Adipocyte (in vitro differentiated cells): ENCODE measurements at regions not wholly inside any gene's neighbourhood (a gene's known extent, or its start where the extent isn't known, plus 50 kb on each side); places are given as distances from the start of the nearest gene placed in this dataset.

Experiments
- DNase-seq: peaks from one replicate; pipeline ENCODE4 v3.0.0-alpha.2; 2015; ENCODE audit warnings: low read depth
- H3K27me3 ChIP-seq: replicated peaks from 2 replicates; pipeline ENCODE4 v1.7.0; 2013; ENCODE audit warnings: mild to moderate bottlenecking, low read length, moderate library complexity; ENCODE audit not compliant: control insufficient read depth, insufficient read depth
- H3K36me3 ChIP-seq: 2 replicates; pipeline ENCODE4 v1.7.0; 2013; ENCODE audit warnings: low read length, mild to moderate bottlenecking, moderate library complexity; ENCODE audit not compliant: control insufficient read depth, insufficient read depth, severe bottlenecking
- H3K4me1 ChIP-seq: 2 replicates; pipeline ENCODE4 v1.7.0; 2013; ENCODE audit warnings: mild to moderate bottlenecking, low read length, moderate library complexity; ENCODE audit not compliant: control insufficient read depth, insufficient read depth
- H3K4me3 ChIP-seq: 2 replicates; pipeline ENCODE4 v1.7.0; 2013; ENCODE audit warnings: mild to moderate bottlenecking, low read length, moderate library complexity
- H3K9ac ChIP-seq: 2 replicates; pipeline ENCODE4 v1.7.0; 2013; ENCODE audit warnings: mild to moderate bottlenecking, low read length, moderate library complexity
- H3K9me3 ChIP-seq: 2 replicates; pipeline ENCODE4 v1.7.0; 2013; ENCODE audit warnings: mild to moderate bottlenecking, low read length, moderate library complexity; ENCODE audit not compliant: control insufficient read depth

DNA sequence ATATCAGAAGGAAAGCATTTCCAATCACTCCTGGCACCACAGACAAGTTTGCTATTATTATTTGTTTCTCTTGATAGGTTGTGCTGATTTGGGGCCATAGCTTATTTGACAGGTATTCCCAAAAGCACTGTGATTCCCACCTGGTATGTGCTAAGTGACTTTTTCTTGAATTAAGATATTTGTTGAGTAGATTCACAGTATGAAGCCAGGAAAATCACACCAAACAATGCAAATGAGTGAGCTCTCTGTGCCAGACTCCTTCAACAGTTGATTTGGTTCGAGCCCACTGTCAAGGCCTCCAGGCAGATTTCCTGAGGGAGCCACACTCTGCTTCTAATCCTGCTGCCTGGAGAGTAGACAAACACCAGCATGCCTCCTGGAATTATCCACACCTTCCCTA, 253.0 kb upstream of the POU2AF2 start:
- no peak overlapping the region for H3K4me3 ChIP-seq
- peaks cover 36% of the 10 kb centered on the region for H3K4me1 ChIP-seq
- H3K36me3 ChIP-seq, result no peaks in the 10 kb centered on the region
- H3K9me3 ChIP-seq, result no peaks in the 10 kb centered on the region
- no peak overlapping the region for H3K9ac ChIP-seq
- H3K27me3 ChIP-seq, result no peaks in the 10 kb centered on the region
- DNase-seq, result no peak

DNA sequence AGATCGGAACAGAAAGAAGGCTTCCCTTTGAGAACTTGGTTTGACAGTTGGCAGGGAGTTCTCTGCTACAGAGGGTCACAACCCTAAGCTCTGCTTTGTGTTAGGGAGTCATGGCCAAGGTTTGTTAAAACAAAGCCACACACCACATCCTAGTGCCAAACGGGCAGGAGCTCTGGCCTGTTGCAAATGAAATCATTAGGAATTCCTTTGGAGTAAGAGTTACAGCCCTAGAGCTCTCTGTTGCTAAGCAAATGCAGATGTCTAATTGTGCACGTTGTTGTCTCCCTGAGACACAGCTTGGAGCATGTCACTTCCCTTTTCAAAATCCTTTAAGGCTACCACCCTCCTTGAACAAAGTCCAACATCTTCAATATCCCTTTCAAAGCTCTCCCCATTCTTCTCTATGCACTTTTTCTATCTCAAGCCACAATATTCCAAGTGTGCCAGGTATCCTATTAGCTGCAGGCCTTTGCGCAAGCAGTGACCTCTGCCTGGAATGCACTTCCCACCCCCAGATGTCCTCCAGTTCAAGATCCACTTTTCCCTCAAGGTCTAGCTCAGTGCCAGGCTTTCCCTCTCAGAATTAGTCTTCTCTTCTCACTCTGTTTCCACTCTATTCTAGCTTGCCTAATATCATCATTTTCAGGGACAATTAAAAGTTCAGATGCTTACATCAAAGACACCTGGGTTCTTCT, 253.7 kb upstream of the POU2AF2 start:
- peak overlapping the region; percentile 54 for H3K4me3 ChIP-seq
- no peaks in the 10 kb centered on the region for H3K36me3 ChIP-seq
- no peaks in the 10 kb centered on the region for H3K9me3 ChIP-seq
- peaks cover 36% of the 10 kb centered on the region for H3K4me1 ChIP-seq
- peak overlapping the region; percentile 32 for H3K9ac ChIP-seq
- DNase-seq, result peak; percentile 83
- H3K27me3 ChIP-seq, result no peaks in the 10 kb centered on the region

DNA sequence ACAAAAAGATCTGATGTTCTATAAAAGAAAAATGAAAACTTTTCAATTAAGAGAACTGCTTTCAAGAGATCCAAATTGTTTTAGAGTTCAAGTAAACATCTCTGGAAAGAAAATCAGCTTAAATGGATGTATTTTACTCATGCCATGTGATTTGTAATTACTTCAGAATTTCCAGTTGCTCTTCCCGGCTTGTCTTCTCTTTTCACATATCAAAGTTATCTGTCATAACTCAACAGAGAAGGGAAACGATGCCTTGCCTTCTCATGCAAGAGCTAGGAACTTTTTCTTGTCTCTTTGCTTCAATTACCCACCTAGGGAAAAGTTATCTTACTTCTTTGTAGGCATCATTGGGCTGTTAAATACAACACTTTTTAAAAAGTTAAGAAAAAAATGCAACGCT, 255.2 kb upstream of the POU2AF2 start:
- H3K27me3 ChIP-seq, result no peaks in the 10 kb centered on the region
- peaks cover 36% of the 10 kb centered on the region for H3K4me1 ChIP-seq
- H3K4me3 ChIP-seq, result no peak overlapping the region
- peak; percentile 43 for DNase-seq
- no peaks in the 10 kb centered on the region for H3K36me3 ChIP-seq
- H3K9ac ChIP-seq, result no peak overlapping the region
- no peaks in the 10 kb centered on the region for H3K9me3 ChIP-seq

DNA sequence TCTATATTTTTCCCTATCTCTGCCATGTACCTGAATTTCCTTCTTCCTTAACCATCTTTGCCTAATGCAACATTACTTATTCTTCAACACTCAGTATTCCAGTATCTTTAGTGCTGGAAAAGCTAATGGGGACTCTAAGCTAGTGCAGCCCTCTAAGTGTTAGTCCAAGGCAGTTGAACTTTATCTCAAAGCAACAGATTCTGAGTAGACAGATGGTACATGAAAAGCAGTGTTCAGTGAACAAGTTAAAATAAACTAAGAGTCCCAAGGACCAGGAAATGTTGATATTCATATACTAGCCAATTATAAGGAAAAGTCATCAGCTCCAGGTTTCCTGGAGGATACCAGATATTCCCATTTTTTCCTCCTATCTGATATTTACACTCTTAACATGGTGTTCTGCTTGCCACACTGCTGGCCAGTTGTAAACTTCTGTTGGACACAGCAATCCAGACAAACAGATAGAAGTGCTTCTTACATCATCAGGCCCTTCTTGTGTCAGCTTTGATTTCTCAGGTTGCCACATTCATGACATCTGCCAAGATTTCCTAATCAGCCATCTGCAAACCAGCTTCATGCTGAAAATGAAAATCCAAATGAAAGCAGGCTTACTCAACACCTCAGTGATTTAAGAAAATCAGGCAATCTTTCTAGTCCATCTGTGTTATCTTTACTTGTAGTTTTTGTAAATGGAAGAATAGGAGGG, 255.9 kb upstream of the POU2AF2 start:
- Histone ChIP-seq H3K9me3 (no peaks in the 10 kb centered on the region), H3K36me3 (no peaks in the 10 kb centered on the region), H3K27me3 (no peaks in the 10 kb centered on the region), H3K9ac (no peak overlapping the region), H3K4me3 (no peak overlapping the region), H3K4me1 (peaks cover 36% of the 10 kb centered on the region)
- peak; percentile 91 for DNase-seq

DNA sequence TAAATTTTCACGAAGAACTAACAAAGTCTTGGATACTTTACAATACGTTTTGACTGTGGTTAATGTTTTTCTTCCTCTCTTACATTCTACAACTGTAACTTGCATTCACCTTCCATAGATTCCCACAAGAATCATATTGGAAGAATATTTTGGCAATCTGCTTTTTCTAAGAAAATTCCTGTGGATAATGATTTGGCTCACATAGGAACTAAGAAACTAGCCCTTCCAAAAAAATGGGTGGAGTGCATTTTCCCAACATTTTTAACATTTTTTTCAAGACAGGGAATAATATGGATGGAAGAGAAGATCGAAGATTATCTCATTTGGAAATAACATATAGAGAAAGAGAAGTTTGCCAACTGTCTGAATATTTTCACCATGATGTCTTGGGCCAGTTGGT, 256.9 kb upstream of the POU2AF2 start:
- Histone ChIP-seq H3K9ac (no peak overlapping the region), H3K4me3 (no peak overlapping the region), H3K27me3 (no peaks in the 10 kb centered on the region), H3K4me1 (peaks cover 42% of the 10 kb centered on the region), H3K9me3 (no peaks in the 10 kb centered on the region), H3K36me3 (no peaks in the 10 kb centered on the region)
- no peak for DNase-seq

DNA sequence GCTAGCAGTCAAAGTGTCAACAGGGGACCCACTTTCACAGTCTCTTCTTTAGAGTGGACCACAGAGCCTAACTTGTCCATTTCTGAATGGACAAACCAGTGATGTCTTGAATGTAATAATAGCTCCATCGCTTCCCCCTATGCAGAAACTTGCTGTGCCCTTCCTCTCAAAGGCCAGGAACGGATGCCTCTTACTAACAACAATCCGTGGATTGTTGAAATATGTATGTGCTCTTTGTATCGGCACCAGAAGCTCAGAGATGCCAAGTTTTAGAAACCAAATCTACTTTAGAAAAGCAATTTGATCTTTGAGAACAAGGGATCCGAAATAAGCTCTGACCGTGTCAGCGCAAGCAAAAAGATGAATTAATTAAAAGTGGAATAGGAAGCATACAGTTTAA, 259.5 kb upstream of the POU2AF2 start:
- H3K36me3 ChIP-seq, result no peaks in the 10 kb centered on the region
- H3K27me3 ChIP-seq, result no peaks in the 10 kb centered on the region
- H3K4me3 ChIP-seq, result no peak overlapping the region
- no peaks in the 10 kb centered on the region for H3K9me3 ChIP-seq
- H3K9ac ChIP-seq, result no peak overlapping the region
- peaks cover 26% of the 10 kb centered on the region for H3K4me1 ChIP-seq
- DNase-seq, result no peak

DNA sequence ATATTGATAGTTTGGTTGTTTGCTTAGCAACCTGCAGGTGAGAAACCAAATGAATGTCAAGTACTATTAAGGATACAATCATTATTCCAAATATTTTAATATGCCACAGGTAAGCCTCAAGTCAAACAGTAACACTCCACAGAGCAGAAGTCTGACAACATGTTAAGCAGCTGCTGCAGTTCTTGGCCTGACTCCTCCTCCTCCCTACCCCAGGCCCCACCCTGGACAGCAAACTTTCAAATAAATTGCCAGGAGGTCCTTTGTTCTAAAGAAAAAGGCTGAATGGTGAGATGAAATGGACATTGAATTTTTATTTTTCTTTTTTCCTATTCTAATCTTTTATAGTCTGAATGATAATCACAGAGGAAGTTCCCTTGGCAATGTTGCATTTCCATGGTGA, 260.0 kb upstream of the POU2AF2 start:
- Histone ChIP-seq H3K4me3 (no peak overlapping the region), H3K36me3 (no peaks in the 10 kb centered on the region), H3K4me1 (peaks cover 22% of the 10 kb centered on the region), H3K9ac (no peak overlapping the region), H3K9me3 (no peaks in the 10 kb centered on the region), H3K27me3 (no peaks in the 10 kb centered on the region)
- no peak for DNase-seq

DNA sequence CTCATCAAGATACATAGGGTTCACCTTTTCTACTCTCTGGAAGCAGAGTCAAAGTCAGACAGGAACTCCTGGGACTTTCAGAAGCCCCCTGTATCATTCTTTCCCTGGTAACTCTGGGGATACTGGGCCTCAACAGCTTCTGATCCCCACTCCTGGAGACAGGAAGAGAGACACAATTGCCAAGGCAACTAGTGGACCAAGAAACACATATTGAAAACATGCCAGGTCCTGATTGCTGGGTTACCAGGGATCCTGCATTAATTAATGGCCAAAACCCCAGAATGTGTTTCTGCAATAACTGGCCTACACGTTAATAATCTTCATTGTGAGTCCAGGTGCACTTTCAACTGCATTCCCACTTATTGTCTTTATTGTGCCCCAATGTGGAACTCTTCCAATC, 260.8 kb upstream of the POU2AF2 start:
- H3K36me3 ChIP-seq, result no peaks in the 10 kb centered on the region
- no peak for DNase-seq

DNA sequence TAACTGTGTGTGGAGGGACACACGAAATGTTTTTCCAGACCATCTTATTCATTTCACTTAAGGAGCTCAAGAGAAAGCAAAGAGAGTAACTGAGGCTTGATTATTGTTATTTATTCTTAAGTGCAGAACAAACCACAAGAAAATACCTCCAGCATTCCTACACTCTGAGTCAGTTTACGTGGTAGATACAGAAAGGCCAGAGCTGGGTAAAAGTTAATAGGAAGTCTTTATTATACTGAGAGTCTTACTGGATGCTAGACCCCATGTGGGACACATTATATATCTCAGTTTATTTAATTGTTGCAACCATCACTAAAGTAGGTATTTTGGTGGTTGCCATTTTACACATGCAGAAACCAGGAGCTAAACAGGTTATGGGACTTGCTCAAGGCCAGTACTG, 261.4 kb upstream of the POU2AF2 start:
- H3K27me3 ChIP-seq, result no peaks in the 10 kb centered on the region
- peaks cover 16% of the 10 kb centered on the region for H3K4me1 ChIP-seq
- no peaks in the 10 kb centered on the region for H3K9me3 ChIP-seq
- peak; percentile 73 for DNase-seq
- no peaks in the 10 kb centered on the region for H3K36me3 ChIP-seq
- no peak overlapping the region for H3K9ac ChIP-seq
- no peak overlapping the region for H3K4me3 ChIP-seq

More for the DNA sequence above, 260.8 kb upstream of the POU2AF2 start:
- peaks cover 16% of the 10 kb centered on the region for H3K4me1 ChIP-seq
- no peak overlapping the region for H3K9ac ChIP-seq
- H3K4me3 ChIP-seq, result no peak overlapping the region
- H3K27me3 ChIP-seq, result no peaks in the 10 kb centered on the region
- no peaks in the 10 kb centered on the region for H3K9me3 ChIP-seq

DNA sequence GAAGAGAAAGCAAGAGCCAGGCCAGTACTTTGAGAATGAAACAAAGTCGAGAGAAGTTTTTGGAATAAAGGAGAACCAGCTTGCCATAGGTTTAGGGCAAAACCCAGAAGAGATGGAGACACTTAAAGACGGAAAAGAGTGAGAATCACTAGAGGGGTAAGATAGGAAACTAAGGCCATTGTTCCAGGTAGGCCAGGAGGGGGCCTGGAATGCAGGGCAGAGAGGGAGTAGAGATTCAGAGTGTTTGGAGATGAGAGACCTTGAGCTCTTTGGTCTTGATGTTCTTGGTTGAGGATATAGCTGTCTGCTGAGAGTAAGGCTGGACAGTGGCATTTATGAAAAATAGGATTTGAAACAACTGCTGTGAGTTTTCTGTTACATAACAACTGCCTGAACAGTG, 263.3 kb upstream of the POU2AF2 start:
- no peaks in the 10 kb centered on the region for H3K9me3 ChIP-seq
- H3K4me1 ChIP-seq, result peaks cover 14% of the 10 kb centered on the region
- H3K4me3 ChIP-seq, result no peak overlapping the region
- DNase-seq, result no peak
- no peaks in the 10 kb centered on the region for H3K27me3 ChIP-seq
- no peaks in the 10 kb centered on the region for H3K36me3 ChIP-seq
- H3K9ac ChIP-seq, result no peak overlapping the region

DNA sequence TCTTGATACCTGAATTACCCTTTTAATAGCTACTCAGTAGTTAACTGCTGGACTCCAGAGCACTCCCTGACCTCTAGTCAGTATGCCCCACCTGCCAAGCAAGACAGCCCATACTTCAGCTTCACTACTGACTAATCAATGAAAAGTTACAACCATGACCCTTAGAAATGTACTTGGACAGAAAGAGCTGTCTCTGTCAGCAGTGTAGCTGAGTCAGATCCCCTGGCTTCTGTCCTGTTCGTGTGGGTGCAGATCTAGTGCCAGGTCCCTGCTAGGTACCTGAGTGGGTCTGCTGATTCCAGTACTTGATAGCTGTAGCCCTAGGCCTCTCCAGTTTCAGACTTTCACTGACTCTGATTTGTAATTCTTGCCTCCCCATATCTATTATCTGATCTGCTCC, 265.8 kb upstream of the POU2AF2 start:
- H3K9ac ChIP-seq, result no peak overlapping the region
- no peak for DNase-seq
- H3K4me1 ChIP-seq, result peaks cover 14% of the 10 kb centered on the region
- H3K27me3 ChIP-seq, result no peaks in the 10 kb centered on the region
- H3K4me3 ChIP-seq, result no peak overlapping the region
- no peaks in the 10 kb centered on the region for H3K36me3 ChIP-seq
- H3K9me3 ChIP-seq, result no peaks in the 10 kb centered on the region
